IMR-90 (cell line): ENCODE measurements at regions not wholly inside any gene's neighbourhood (a gene's known extent, or its start where the extent isn't known, plus 50 kb on each side); places are given as distances from the start of the nearest gene placed in this dataset.

Source experiments
- ATAC-seq: fragments of 200-7000 bp; cut with Tn5 transposase; 2 replicates; pipeline ENCODE4 v1.9.1; 2020; ENCODE audit warnings: low read depth, mild to moderate bottlenecking, moderate library complexity
- BruUV-seq: library from RNA; stranded (reverse); fragments of 400-500 nt; replicated peaks from 2 replicates; lab custom pipeline; 2021; lab: Mats Ljungman, UMichigan
- CTCF ChIA-PET: fragments of 300-600 bp; formaldehyde crosslinking; extraction: SDS; loops from one replicate; lab custom pipeline; 2021; ENCODE audit warnings: antibody characterized with exemption; lab: Yijun Ruan, JAX
- POLR2A ChIA-PET: fragments of 300-600 bp; sonication (Branson Sonifier 250); formaldehyde crosslinking; loops from one replicate; lab custom pipeline; 2022; ENCODE audit warnings: antibody characterized with exemption; ENCODE audit not compliant: unreplicated experiment; lab: Charles Lee
- DNase-seq: peaks from one replicate; pipeline ENCODE4 v3.0.0; 2013
- H2AFZ ChIP-seq: replicated peaks from 2 replicates; pipeline ENCODE3; 2013; ENCODE audit warnings: low read length, mild to moderate bottlenecking; ENCODE audit not compliant: poor library complexity
- H2AK5ac ChIP-seq: 2 replicates; pipeline ENCODE4 v1.6.1; 2013; ENCODE audit warnings: low read depth, low read length, inconsistent platforms
- H2AK9ac ChIP-seq: replicated peaks from 2 replicates; pipeline ENCODE3; 2013; ENCODE audit warnings: mild to moderate bottlenecking, low read depth, low read length, moderate library complexity; ENCODE audit not compliant: poor library complexity
- H2BK120ac ChIP-seq: 2 replicates; pipeline ENCODE4 v1.6.1; 2013; ENCODE audit warnings: low read depth, low read length, inconsistent platforms
- H2BK15ac ChIP-seq: 3 replicates; pipeline ENCODE4 v1.6.1; 2013; ENCODE audit warnings: low read depth, low read length, inconsistent platforms
- H2BK20ac ChIP-seq: 2 replicates; pipeline ENCODE4 v1.6.1; 2013; ENCODE audit warnings: low read depth, mild to moderate bottlenecking, inconsistent platforms, low read length, moderate library complexity
- H2BK5ac ChIP-seq: 2 replicates; pipeline ENCODE4 v1.6.1; 2013; ENCODE audit warnings: mild to moderate bottlenecking, low read depth, low read length, inconsistent platforms; ENCODE audit not compliant: poor library complexity, severe bottlenecking
- H3K14ac ChIP-seq: replicated peaks from 2 replicates; pipeline ENCODE4 v1.6.1; 2013; ENCODE audit warnings: low read depth, low read length, inconsistent platforms
- H3K18ac ChIP-seq: 2 replicates; pipeline ENCODE4 v1.6.1; 2013; ENCODE audit warnings: low read depth, low read length, control low read depth
- H3K23ac ChIP-seq: 2 replicates; pipeline ENCODE4 v1.6.1; 2013; ENCODE audit warnings: low read depth, low read length, inconsistent platforms
- H3K27ac ChIP-seq: 2 replicates; pipeline ENCODE4 v1.5.1; 2013; ENCODE audit warnings: mild to moderate bottlenecking, control low read depth, low read length; ENCODE audit not compliant: insufficient read depth
- H3K27me3 ChIP-seq: 2 replicates; pipeline ENCODE4 v1.6.1; 2013; ENCODE audit warnings: low read length; ENCODE audit not compliant: control insufficient read depth, insufficient read depth
- H3K36me3 ChIP-seq: 2 replicates; pipeline ENCODE4 v1.6.1; 2013; ENCODE audit warnings: low read length, mixed read lengths; ENCODE audit not compliant: control insufficient read depth, insufficient read depth
- H3K4ac ChIP-seq: 2 replicates; pipeline ENCODE4 v1.6.1; 2013; ENCODE audit warnings: low read depth, low read length, inconsistent platforms
- H3K4me1 ChIP-seq: 2 replicates; pipeline ENCODE4 v1.6.1; 2013; ENCODE audit warnings: low read length, mixed read lengths; ENCODE audit not compliant: control insufficient read depth, insufficient read depth
- H3K4me2 ChIP-seq: 2 replicates; pipeline ENCODE4 v1.6.1; 2013; ENCODE audit warnings: low read depth, mild to moderate bottlenecking, control low read depth, low read length, moderate library complexity
- H3K4me3 ChIP-seq: 2 replicates; pipeline ENCODE4 v1.5.1; 2013; ENCODE audit warnings: low read depth, mild to moderate bottlenecking, control low read depth, low read length, moderate library complexity; ENCODE audit not compliant: insufficient read depth
- H3K56ac ChIP-seq: 2 replicates; pipeline ENCODE4 v1.6.1; 2013; ENCODE audit warnings: low read length, inconsistent platforms; ENCODE audit not compliant: insufficient read depth; ENCODE audit errors: extremely low read depth
- H3K79me1 ChIP-seq, 2 experiments: 2 replicates each; pipeline ENCODE4 v1.6.1; 2013; ENCODE audit warnings: low read length in 2 of 2, inconsistent platforms in 1 of 2, low read depth in 1 of 2
- H3K9ac ChIP-seq: 2 replicates; pipeline ENCODE4 v1.6.1; 2013; ENCODE audit warnings: low read depth, low read length, control low read depth
- H3K9me1 ChIP-seq: 2 replicates; pipeline ENCODE4 v1.6.1; 2013; ENCODE audit warnings: low read length, inconsistent platforms; ENCODE audit not compliant: insufficient read depth
- H3K9me3 ChIP-seq: 2 replicates; pipeline ENCODE4 v1.6.1; 2013; ENCODE audit warnings: low read length; ENCODE audit not compliant: control insufficient read depth, insufficient read depth
- H4K20me1 ChIP-seq: 2 replicates; pipeline ENCODE4 v1.6.1; 2013; ENCODE audit warnings: low read length, inconsistent platforms; ENCODE audit not compliant: insufficient read depth
- H4K5ac ChIP-seq: 2 replicates; pipeline ENCODE4 v1.6.1; 2013; ENCODE audit warnings: mild to moderate bottlenecking, low read depth, low read length, control low read depth
- H4K8ac ChIP-seq, 2 experiments: 2 replicates each; pipeline ENCODE4 v1.6.1; 2013; ENCODE audit warnings: low read depth in 2 of 2, low read length in 2 of 2, control low read depth in 1 of 2, inconsistent platforms in 1 of 2
- H4K91ac ChIP-seq: 2 replicates; pipeline ENCODE4 v1.6.1; 2013; ENCODE audit warnings: low read depth, low read length, inconsistent platforms; ENCODE audit not compliant: insufficient read depth
- CEBPB ChIP-seq: IDR thresholded peaks from 2 replicates; pipeline ENCODE4 v1.6.1; 2012; ENCODE audit warnings: low read depth, low read length, improper control_type of control experiment
- CHD1 ChIP-seq: IDR thresholded peaks from 2 replicates; pipeline ENCODE4 v1.6.1; 2012; ENCODE audit warnings: low read depth, low read length, improper control_type of control experiment
- CTCF ChIP-seq: conservative IDR thresholded peaks from 2 replicates; pipeline ENCODE4 v1.5.1; 2012; ENCODE audit warnings: mild to moderate bottlenecking, low read depth, low read length, improper control_type of control experiment
- ELK1 ChIP-seq: fragments of 150-350 bp; IDR thresholded peaks from 2 replicates; pipeline ENCODE4 v1.6.1; 2016; ENCODE audit warnings: low read depth, mild to moderate bottlenecking, low read length, moderate library complexity, borderline replicate concordance
- FOS ChIP-seq: fragments of 150-350 bp; IDR thresholded peaks from 2 replicates; pipeline ENCODE4 v1.6.1; 2016; ENCODE audit warnings: low read depth, low read length
- MAFK ChIP-seq: IDR thresholded peaks from 2 replicates; pipeline ENCODE4 v1.6.1; 2012; ENCODE audit warnings: low read depth, low read length, improper control_type of control experiment
- MAZ ChIP-seq: IDR thresholded peaks from 2 replicates; pipeline ENCODE4 v1.6.1; 2012; ENCODE audit warnings: low read depth, mild to moderate bottlenecking, low read length, improper control_type of control experiment, moderate library complexity, borderline replicate concordance
- NFE2L2 ChIP-seq: fragments of 150-350 bp; IDR thresholded peaks from 2 replicates; pipeline ENCODE4 v1.6.1; 2016; ENCODE audit warnings: low read depth, mild to moderate bottlenecking, low read length
- POLR2A ChIP-seq: IDR thresholded peaks from 2 replicates; pipeline ENCODE4 v1.6.1; 2012; ENCODE audit warnings: mild to moderate bottlenecking, low read depth, low read length
- RAD21 ChIP-seq: IDR thresholded peaks from 2 replicates; pipeline ENCODE4 v1.6.1; 2012; ENCODE audit warnings: low read length, improper control_type of control experiment
- RCOR1 ChIP-seq: IDR thresholded peaks from 2 replicates; pipeline ENCODE4 v1.6.1; 2012; ENCODE audit warnings: mild to moderate bottlenecking, low read length, improper control_type of control experiment; ENCODE audit not compliant: insufficient replicate concordance
- RFX5 ChIP-seq: IDR thresholded peaks from 2 replicates; pipeline ENCODE4 v1.8.0; 2012; ENCODE audit warnings: low read depth, mild to moderate bottlenecking, low read length, moderate library complexity
- SMC3 ChIP-seq: fragments of 150-350 bp; IDR thresholded peaks from 2 replicates; pipeline ENCODE4 v1.6.1; 2016; ENCODE audit warnings: low read depth, mild to moderate bottlenecking, antibody characterized with exemption, low read length, moderate library complexity
- USF2 ChIP-seq: fragments of 150-350 bp; IDR thresholded peaks from 2 replicates; pipeline ENCODE4 v1.6.1; 2017; ENCODE audit warnings: mild to moderate bottlenecking, antibody characterized with exemption, low read length, low read depth
- WGBS, 2 experiments: methylation state at CpG; one replicate each; pipeline versions ENCODE4 v1.1.5 to v1.1.7; 2013; ENCODE audit warnings: missing lambda C conversion rate in 2 of 2; ENCODE audit not compliant: insufficient read length in 1 of 2; ENCODE audit errors: extremely low coverage in 2 of 2; 5-methylcytosine and 5-hydroxymethylcytosine counted together
- dilution Hi-C: fragments of 300-500 bp; cut with HindIII; formaldehyde crosslinking; loops from one replicate; pipeline ENCODE4 v1.14.3; 2018; ENCODE audit warnings: low sequenced_read_pairs; ENCODE audit not compliant: unreplicated experiment
- in situ Hi-C: fragments of 300-500 bp; cut with MboI; formaldehyde crosslinking; loops from 3 replicates; pipeline ENCODE4 v1.14.3; 2019; ENCODE audit warnings: low sequenced_read_pairs, inconsistent platforms, mixed read lengths
- intact Hi-C: fragments of 100-400 bp; cut with micrococcal nuclease; formaldehyde crosslinking; loops from 2 replicates; pipeline ENCODE4 v1.10.0; 2022

- Histone ChIP-seq H3K56ac (no peak overlapping the region), H3K9ac (no peak overlapping the region), H4K91ac (no peak overlapping the region), H3K14ac (no peak overlapping the region), H2BK5ac (no peak overlapping the region), H3K4ac (no peak overlapping the region), H3K4me2 (no peak overlapping the region), H2AFZ (no peak overlapping the region), H3K79me1 (no peaks in the 10 kb centered on the region), H3K9me3 (no peaks in the 10 kb centered on the region), H3K18ac (no peak overlapping the region), H3K27ac (no peak overlapping the region), H3K4me3 (no peak overlapping the region), H3K9me1 (no peaks in the 10 kb centered on the region), H3K23ac (no peak overlapping the region), H2AK9ac (no peak overlapping the region), H2BK20ac (no peak overlapping the region), H2BK120ac (no peak overlapping the region), H2BK15ac (no peak overlapping the region), H2AK5ac (no peak overlapping the region), H4K8ac (no peak overlapping the region), H3K4me1 (no peaks in the 10 kb centered on the region), H3K27me3 (no peaks in the 10 kb centered on the region), H4K20me1 (no peaks in the 10 kb centered on the region), H4K5ac (no peak overlapping the region), H3K36me3 (no peaks in the 10 kb centered on the region)
- CTCF ChIA-PET: no interaction called here
- DNase-seq (no peak), ATAC-seq (no peak)
- WGBS, 2 experiments: 83% methylated on average over 3 of the region's 9 CpGs; no CpG with 5 or more reads in 1 of the 2 experiments
- in situ Hi-C loops (no loop called here), intact Hi-C loops (no loop called here), dilution Hi-C loops (no loop called here)
- POLR2A ChIA-PET: no interaction called here
- TF ChIP-seq FOS (no peak), POLR2A (no peak), RFX5 (no peak), ELK1 (no peak), SMC3 (no peak), MAZ (no peak), MAFK (no peak), CEBPB (no peak), CTCF (no peak), NFE2L2 (no peak), RAD21 (no peak), RCOR1 (no peak), USF2 (no peak), CHD1 (no peak)
- BruUV-seq: no TSS peak
These were observed 854.3 kb downstream of the LUZP2 start for GRCh38 chr11:25350899-25351803.
